OCI-LY7 (cell line): ENCODE measurements at regions not wholly inside any gene's neighbourhood (a gene's known extent, or its start where the extent isn't known, plus 50 kb on each side); places are given as distances from the start of the nearest gene placed in this dataset.

Experiments used
- BruUV-seq: library from RNA; stranded (reverse); fragments of 400-500 nt; replicated peaks from 2 replicates; lab custom pipeline; 2021; lab: Mats Ljungman, UMichigan
- CTCF ChIA-PET: fragments of 300-600 bp; sonication (Branson Sonifier 250); formaldehyde crosslinking; loops from one replicate; lab custom pipeline; 2022; ENCODE audit warnings: antibody characterized with exemption; ENCODE audit not compliant: unreplicated experiment; lab: Charles Lee
- POLR2A ChIA-PET: fragments of 300-600 bp; sonication (Branson Sonifier 250); formaldehyde crosslinking; loops from one replicate; lab custom pipeline; 2022; ENCODE audit warnings: antibody characterized with exemption; lab: Charles Lee
- DNase-seq: peaks from one replicate; pipeline ENCODE4 v3.0.0-alpha.2; 2015; ENCODE audit warnings: low spot score
- H2AFZ ChIP-seq: fragments of 200-600 bp; sonication (generic), shearing (Covaris generic); 2 replicates; pipeline ENCODE4 v1.6.1; 2014; ENCODE audit warnings: mild to moderate bottlenecking, antibody characterized with exemption, low read length, moderate library complexity
- H3K27ac ChIP-seq: fragments of 200-600 bp; sonication (generic); 2 replicates; pipeline ENCODE4 v1.5.1; 2014; ENCODE audit warnings: mixed run types, low read depth, mild to moderate bottlenecking, moderate library complexity, low read length, inconsistent platforms; ENCODE audit not compliant: poor library complexity, severe bottlenecking
- H3K36me3 ChIP-seq: fragments of 200-600 bp; sonication (generic); 2 replicates; pipeline ENCODE4 v1.6.1; 2014; ENCODE audit warnings: mild to moderate bottlenecking, antibody characterized with exemption, low read length, moderate library complexity, mixed read lengths; ENCODE audit not compliant: insufficient read depth
- H3K4me1 ChIP-seq: fragments of 200-600 bp; sonication (generic); 2 replicates; pipeline ENCODE4 v1.5.1; 2014; ENCODE audit warnings: mild to moderate bottlenecking, low read length; ENCODE audit not compliant: insufficient read depth, poor library complexity, severe bottlenecking
- H3K4me2 ChIP-seq: fragments of 200-600 bp; sonication (generic); 2 replicates; pipeline ENCODE4 v1.6.1; 2014; ENCODE audit warnings: mild to moderate bottlenecking, low read length
- H3K4me3 ChIP-seq: fragments of 200-600 bp; sonication (generic); 2 replicates; pipeline ENCODE4 v1.5.1; 2014; ENCODE audit warnings: mild to moderate bottlenecking, low read depth, low read length; ENCODE audit not compliant: poor library complexity, severe bottlenecking
- H3K79me2 ChIP-seq: fragments of 200-600 bp; sonication (generic); 2 replicates; pipeline ENCODE4 v1.6.1; 2016; ENCODE audit warnings: low read depth, mild to moderate bottlenecking, low read length, moderate library complexity, mixed read lengths; ENCODE audit not compliant: insufficient read depth
- H3K9me2 ChIP-seq: fragments of 200-600 bp; sonication (generic); 2 replicates; pipeline ENCODE4 v1.6.1; 2016; ENCODE audit warnings: mild to moderate bottlenecking, low read length, mixed read lengths; ENCODE audit not compliant: insufficient read depth
- H3K9me3 ChIP-seq: fragments of 200-600 bp; sonication (generic); 2 replicates; pipeline ENCODE4 v1.6.1; 2014; ENCODE audit warnings: mild to moderate bottlenecking, mixed run types, low read length, mixed read lengths
- H4K20me1 ChIP-seq: fragments of 200-600 bp; sonication (generic); 2 replicates; pipeline ENCODE4 v1.6.1; 2014; ENCODE audit warnings: mild to moderate bottlenecking, antibody characterized with exemption, low read length, moderate library complexity, mixed read lengths; ENCODE audit not compliant: insufficient read depth
- CTCF ChIP-seq: fragments of 200-600 bp; sonication (generic); conservative IDR thresholded peaks from 2 replicates; pipeline ENCODE4 v1.5.1; 2014; ENCODE audit warnings: mild to moderate bottlenecking, antibody characterized with exemption, low read length, moderate library complexity, mixed read lengths
- EZH2phosphoT487 ChIP-seq: fragments of 200-600 bp; sonication (generic); IDR thresholded peaks from 2 replicates; pipeline ENCODE4 v1.6.1; 2018; ENCODE audit warnings: low read depth, borderline replicate concordance, mild to moderate bottlenecking, mixed run types, antibody characterized with exemption, low read length, moderate library complexity, mixed read lengths
- intact Hi-C: fragments of 100-400 bp; cut with micrococcal nuclease; formaldehyde crosslinking; loops from one replicate; pipeline ENCODE4 v1.10.0; 2022; ENCODE audit not compliant: unreplicated experiment

- BruUV-seq: no TSS peak
These were observed 83.1 kb downstream of the CGGBP1 start for GRCh38 chr3:87975716-87976115.

DNA sequence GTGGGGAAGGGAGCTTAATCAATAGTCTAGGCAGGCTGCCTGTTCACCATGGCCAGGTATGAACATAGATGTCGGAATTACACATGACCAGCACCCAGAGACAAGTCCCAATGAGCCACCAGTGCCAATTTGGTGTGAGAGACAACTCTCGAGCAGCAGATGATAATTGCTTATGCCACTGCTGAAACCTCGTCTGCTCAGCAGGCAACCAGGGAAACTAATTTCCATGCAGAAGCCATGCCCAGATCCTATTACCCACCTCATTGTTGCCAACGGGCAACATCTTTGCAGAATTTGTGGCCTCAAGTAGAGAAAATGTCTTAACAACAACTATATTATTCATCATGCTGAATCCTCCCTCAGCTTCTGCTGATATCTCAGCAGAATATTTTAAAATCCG lies 84.9 kb downstream of the CGGBP1 start:
- H3K4me2 ChIP-seq: no peak overlapping the region
- no peak overlapping the region for H3K4me3 ChIP-seq
- no peaks in the 10 kb centered on the region for H3K79me2 ChIP-seq
- DNase-seq: no peak
- intact Hi-C loops: no loop called here
- H3K9me2 ChIP-seq: no peaks in the 10 kb centered on the region
- H2AFZ ChIP-seq: no peak overlapping the region
- TF ChIP-seq CTCF (no peak), EZH2phosphoT487 (no peak)
- H3K4me1 ChIP-seq: no peaks in the 10 kb centered on the region
- no TSS peak for BruUV-seq
- H3K27ac ChIP-seq: no peak overlapping the region
- CTCF ChIA-PET: no interaction called here
- H3K36me3 ChIP-seq: no peaks in the 10 kb centered on the region
- H4K20me1 ChIP-seq: no peaks in the 10 kb centered on the region
- H3K9me3 ChIP-seq: no peaks in the 10 kb centered on the region
- POLR2A ChIA-PET: interaction anchor here (1.2 kb wide), 1 partner anchor 14 kb away, joined by 4 read pairs; no protein-coding TSS in a partner anchor

More at GRCh38 chr3:87975716-87976115, 83.1 kb downstream of the CGGBP1 start:
- H3K27ac ChIP-seq: no peak overlapping the region
- H3K4me1 ChIP-seq: no peaks in the 10 kb centered on the region
- no peaks in the 10 kb centered on the region for H4K20me1 ChIP-seq
- no peak for TF ChIP-seq EZH2phosphoT487
- no peak for TF ChIP-seq CTCF
- H3K4me2 ChIP-seq: no peak overlapping the region
- intact Hi-C loops: no loop called here
- CTCF ChIA-PET: no interaction called here
- POLR2A ChIA-PET: interaction anchor here (1.3 kb wide), 1 partner anchor 16 kb away, joined by 3 read pairs; no protein-coding TSS in a partner anchor
- H3K36me3 ChIP-seq: no peaks in the 10 kb centered on the region
- no peaks in the 10 kb centered on the region for H3K9me2 ChIP-seq
- no peak overlapping the region for H2AFZ ChIP-seq
- no peak for DNase-seq
- H3K9me3 ChIP-seq: no peaks in the 10 kb centered on the region
- H3K4me3 ChIP-seq: no peak overlapping the region
- no peaks in the 10 kb centered on the region for H3K79me2 ChIP-seq

DNA sequence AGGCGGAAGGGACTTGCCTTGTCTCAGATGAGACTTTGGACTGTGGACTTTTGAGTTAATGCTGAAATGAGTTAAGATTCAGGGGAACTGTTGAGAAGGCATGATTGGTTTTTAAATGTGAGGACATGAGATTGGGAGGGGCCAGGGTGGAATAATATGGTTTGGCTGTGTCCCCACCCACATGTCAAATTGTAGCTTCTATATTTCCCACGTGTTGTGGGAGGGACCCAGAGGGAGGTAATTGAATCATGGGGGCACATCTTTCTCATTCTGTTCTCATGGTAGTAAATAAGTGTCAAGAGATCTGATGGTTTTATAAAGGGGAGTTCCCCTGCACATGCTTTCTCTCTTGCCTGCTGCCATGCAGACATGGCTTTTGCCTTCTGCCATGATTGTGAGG lies 89.2 kb downstream of the CGGBP1 start:
- intact Hi-C loops: no loop called here
- H3K27ac ChIP-seq: no peak overlapping the region
- H3K9me3 ChIP-seq: no peaks in the 10 kb centered on the region
- no peaks in the 10 kb centered on the region for H3K4me1 ChIP-seq
- DNase-seq: no peak
- TF ChIP-seq EZH2phosphoT487 (no peak), CTCF (no peak)
- ChIA-PET POLR2A (no interaction called here), CTCF (no interaction called here)
- H2AFZ ChIP-seq: no peak overlapping the region
- H3K4me3 ChIP-seq: no peak overlapping the region
- H3K9me2 ChIP-seq: no peaks in the 10 kb centered on the region
- no TSS peak for BruUV-seq
- no peaks in the 10 kb centered on the region for H4K20me1 ChIP-seq
- H3K79me2 ChIP-seq: no peaks in the 10 kb centered on the region
- H3K4me2 ChIP-seq: no peak overlapping the region
- H3K36me3 ChIP-seq: no peaks in the 10 kb centered on the region
